ENCODE measurements at regions not wholly inside any gene's neighbourhood (a gene's known extent, or its start where the extent isn't known, plus 50 kb on each side); places are given as distances from the start of the nearest gene placed in this dataset.

DNA sequence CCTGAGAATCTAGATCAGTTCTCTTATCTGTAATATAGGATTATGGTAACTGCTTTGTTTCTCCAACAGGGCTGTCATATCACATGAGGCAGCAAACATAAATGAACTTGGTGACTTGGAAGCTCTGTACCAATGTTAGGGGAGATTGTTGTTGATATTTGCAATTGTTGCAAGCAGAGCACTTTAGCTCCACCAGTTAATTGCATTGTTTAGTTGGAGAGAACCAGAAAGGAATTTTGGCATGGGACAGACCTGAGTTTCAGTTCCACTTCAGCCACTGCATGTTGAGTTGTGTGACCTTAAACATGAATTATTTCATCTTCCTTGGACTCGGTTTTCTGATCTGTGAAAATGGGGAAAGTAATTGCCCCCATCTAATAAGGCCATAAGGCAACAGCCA is 142.3 kb upstream of the JUN start:
- FAIRE-seq: no peak
- Histone ChIP-seq H2BK12ac (ENCODE audit: low read depth, low read length) (no peak overlapping the region), H2BK20ac (ENCODE audit: low read length) (no peak overlapping the region), H3K79me2 (ENCODE audit: control insufficient read depth in 1 of 2, insufficient read depth in 2 of 2, low read length in 2 of 2) (no peaks in the 10 kb centered on the region), H3K4me1 (replicated peaks in 1 of 4; ENCODE audit: control insufficient read depth in 3 of 4, insufficient read depth in 4 of 4, low read length in 3 of 4) (peaks cover 0 to 2% (median 0%) of the 10 kb centered on the region in 4 experiments; a peak in 1 of 7 replicates), H4K5ac (ENCODE audit: insufficient read length, low read depth, low read length) (no peak overlapping the region), H3K9ac (replicated peaks in 1 of 4; ENCODE audit: extremely low read depth in 1 of 4, low read depth in 3 of 4, low read length in 3 of 4) (no peak overlapping the region), H4K8ac (ENCODE audit: extremely low read depth, insufficient read depth, low read length) (no peak overlapping the region), H3K14ac (ENCODE audit: insufficient read length) (no peak overlapping the region), H3K23ac (ENCODE audit: insufficient read length) (no peak overlapping the region), H3K23me2 (ENCODE audit: low read depth, low read length) (no peaks in the 10 kb centered on the region; the same call in 1 of the 2 replicates), H3K4me2 (ENCODE audit: insufficient read depth in 1 of 2, low read depth in 2 of 2, low read length in 2 of 2) (no peak overlapping the region), H2BK5ac (ENCODE audit: low read depth, low read length) (no peak overlapping the region), H2BK120ac (replicated peaks; ENCODE audit: low read depth, low read length) (no peak overlapping the region), H4K20me1 (replicated peaks in 1 of 2; ENCODE audit: control insufficient read depth in 1 of 2, insufficient read depth in 2 of 2, low read length in 2 of 2) (no peaks in the 10 kb centered on the region), H2AK5ac (ENCODE audit: low read depth, low read length) (no peak overlapping the region), H3K27me3 (replicated peaks in 1 of 4; ENCODE audit: control insufficient read depth in 3 of 4, extremely low read depth in 1 of 4, insufficient read depth in 3 of 4, low read length in 3 of 4) (no peaks in the 10 kb centered on the region), H4K91ac (replicated peaks; ENCODE audit: insufficient read length, low read length) (no peak overlapping the region), H2AFZ (ENCODE audit: low read length) (no peak overlapping the region), H3K18ac (ENCODE audit: extremely low read depth, low read length) (no peak overlapping the region), H3K4ac (replicated peaks; ENCODE audit: insufficient read length, low read depth, low read length) (no peak overlapping the region), H3K79me1 (ENCODE audit: low read depth, low read length) (no peaks in the 10 kb centered on the region), H3K56ac (replicated peaks; ENCODE audit: insufficient read length, low read depth, low read length) (no peak overlapping the region), H2BK15ac (ENCODE audit: low read length) (no peak overlapping the region), H3K4me3 (ENCODE audit: extremely low read depth in 1 of 4, insufficient read depth in 2 of 4, low read depth in 3 of 4, low read length in 4 of 4) (no peak overlapping the region), H3K9me3 (ENCODE audit: insufficient read depth in 2 of 2, low read depth in 1 of 2, low read length in 1 of 2) (no peaks in the 10 kb centered on the region), H3K36me3 (ENCODE audit: control insufficient read depth in 2 of 4, insufficient read depth in 4 of 4, low read length in 3 of 4) (no peaks in the 10 kb centered on the region), H3K27ac (ENCODE audit: low read depth, low read length) (no peak overlapping the region)
- CTCF ChIA-PET (ENCODE audit: partially characterized antibody): interaction anchor here (1.4 kb wide), 1 partner anchor 85 kb away, joined by 4 read pairs; no protein-coding TSS in a partner anchor
- DNase-seq (ENCODE audit: low read depth in 1 of 2, low spot score in 2 of 2): no peak
- POLR2A ChIA-PET (ENCODE audit: partially characterized antibody): no interaction called here
- 88% methylated on average over 1 of the region's 1 CpG; no CpG with 5 or more reads in 1 of the 2 experiments for WGBS, 2 experiments (ENCODE audit: extremely low coverage in 1 of 2, insufficient coverage in 1 of 2, insufficient read length in 1 of 2, insufficient replicate concordance in 2 of 2, low coverage in 1 of 2, low lambda C conversion rate in 2 of 2, missing lambda C conversion rate in 1 of 2)
- TF ChIP-seq NRF1 (IDR thresholded peaks at IDR 0.05; ENCODE audit: low read depth, low read length) (no peak), RAD21 (IDR thresholded peaks at IDR 0.05 in 1 of 2, conservative IDR thresholded peaks at IDR 0.05 in 1 of 2; ENCODE audit: low read depth in 2 of 2, low read length in 2 of 2) (no peak), SAP30 (IDR thresholded peaks at IDR 0.05; ENCODE audit: insufficient read depth, insufficient replicate concordance, low read length) (no peak), RXRA (IDR thresholded peaks at IDR 0.05; ENCODE audit: insufficient read depth, low read depth, low read length) (no peak), EZH2 (IDR thresholded peaks at IDR 0.05; ENCODE audit: low read depth, low read length, severe bottlenecking) (no peak), TAF1 (IDR thresholded peaks at IDR 0.05; ENCODE audit: low read depth, low read length) (no peak), CBX5 (IDR thresholded peaks at IDR 0.05; ENCODE audit: low read depth, low read length) (no peak), GTF2F1 (IDR thresholded peaks at IDR 0.05; ENCODE audit: borderline replicate concordance, low read depth, low read length) (no peak), SIRT6 (IDR thresholded peaks at IDR 0.05; ENCODE audit: low read length) (no peak), CREB1 (IDR thresholded peaks at IDR 0.05) (no peak), SUZ12 (IDR thresholded peaks at IDR 0.05; ENCODE audit: low read length) (no peak), JUND (IDR thresholded peaks at IDR 0.05; ENCODE audit: low read length) (no peak), SIX5 (IDR thresholded peaks at IDR 0.05; ENCODE audit: low read depth, low read length) (no peak), EP300 (IDR thresholded peaks at IDR 0.05; ENCODE audit: borderline replicate concordance in 1 of 2, low read depth in 2 of 2, low read length in 2 of 2) (no peak), TAF7 (optimal IDR thresholded peaks at IDR 0.05; ENCODE audit: borderline replicate concordance, low read depth, low read length) (no peak)

All from H1 (cell line).